ENCODE measurements at regions not wholly inside any gene's neighbourhood (a gene's known extent, or its start where the extent isn't known, plus 50 kb on each side); places are given as distances from the start of the nearest gene placed in this dataset. TPM values are rescaled to one million over a fixed set of nuclear protein-coding genes. Genes with fewer than 3 reads are reported as not detected.

DNA sequence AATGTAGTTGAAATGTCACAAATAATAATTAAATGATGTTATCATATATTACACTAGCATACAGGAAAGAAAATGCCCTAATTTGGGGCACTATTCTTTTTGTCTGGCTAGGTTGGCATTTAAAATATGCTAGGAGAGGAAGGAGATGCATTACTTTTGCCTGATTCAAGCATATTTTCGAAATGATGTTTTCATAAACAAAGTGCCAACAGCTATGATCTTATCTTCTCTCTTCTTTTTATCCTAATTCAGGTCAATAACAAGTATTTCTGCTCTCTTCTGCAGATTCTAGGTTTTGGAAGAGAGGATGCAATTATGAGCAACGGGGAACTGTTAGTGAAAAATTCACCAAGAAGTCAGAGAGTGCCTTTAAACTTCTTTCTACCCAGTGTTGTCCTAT, 55.8 kb upstream of the NR2F2 start:
- H2BK120ac ChIP-seq (ENCODE audit: low read depth, low read length), result no peak overlapping the region
- H2BK15ac ChIP-seq (replicated peaks; ENCODE audit: low read depth), result no peak overlapping the region
- no peaks in the 10 kb centered on the region for H3K79me2 ChIP-seq (ENCODE audit: control insufficient read depth, insufficient read depth, low read length)
- H3K4me2 ChIP-seq (ENCODE audit: low read length), result no peak overlapping the region
- no peak overlapping the region for H3K9ac ChIP-seq (ENCODE audit: low read length)
- no peak overlapping the region for H4K8ac ChIP-seq (ENCODE audit: low read depth, low read length)
- no peaks in the 10 kb centered on the region for H3K27me3 ChIP-seq (ENCODE audit: insufficient read depth, low read length, poor library complexity)
- no peak overlapping the region for H3K23ac ChIP-seq (ENCODE audit: low read length)
- no peak overlapping the region for H4K5ac ChIP-seq (ENCODE audit: low read length)
- H2BK5ac ChIP-seq (ENCODE audit: low read length), result no peak overlapping the region
- no peak overlapping the region for H3K4me3 ChIP-seq (ENCODE audit: low read length)
- H3K4me1 ChIP-seq (ENCODE audit: control insufficient read depth, low read depth, low read length), result no peaks in the 10 kb centered on the region
- no peak overlapping the region for H2AK5ac ChIP-seq (ENCODE audit: low read length)
- no peaks in the 10 kb centered on the region for H3K79me1 ChIP-seq (ENCODE audit: low read length)
- no peak overlapping the region for H3K27ac ChIP-seq (ENCODE audit: low read depth, low read length)
- no peak overlapping the region for H3K4ac ChIP-seq (ENCODE audit: low read depth, low read length)
- no peak overlapping the region for H3K18ac ChIP-seq (ENCODE audit: low read length)
- H3K36me3 ChIP-seq (ENCODE audit: control insufficient read depth, insufficient read depth, low read length), result no peaks in the 10 kb centered on the region
- no peak for DNase-seq
- H3K56ac ChIP-seq (ENCODE audit: low read length), result no peak overlapping the region
- WGBS (ENCODE audit: extremely low coverage, insufficient coverage, low lambda C conversion rate), result no CpG with 5 or more reads among the region's 2 CpGs

GRCh38 chr15:96276438-96277210, 53.9 kb upstream of the NR2F2 start:
- no peak overlapping the region for H3K4me3 ChIP-seq (ENCODE audit: low read length)
- no peaks in the 10 kb centered on the region for H3K36me3 ChIP-seq (ENCODE audit: control insufficient read depth, insufficient read depth, low read length)
- no peak overlapping the region for H3K56ac ChIP-seq (ENCODE audit: low read length)
- no peak overlapping the region for H3K18ac ChIP-seq (ENCODE audit: low read length)
- no peak overlapping the region for H3K9ac ChIP-seq (ENCODE audit: low read length)
- H3K79me1 ChIP-seq (ENCODE audit: low read length), result no peaks in the 10 kb centered on the region
- no peak for DNase-seq
- H3K4me2 ChIP-seq (ENCODE audit: low read length), result no peak overlapping the region
- H4K8ac ChIP-seq (ENCODE audit: low read depth, low read length), result no peak overlapping the region
- H3K27me3 ChIP-seq (ENCODE audit: insufficient read depth, low read length, poor library complexity), result no peaks in the 10 kb centered on the region
- no peak overlapping the region for H3K23ac ChIP-seq (ENCODE audit: low read length)
- no peak overlapping the region for H3K27ac ChIP-seq (ENCODE audit: low read depth, low read length)
- WGBS (ENCODE audit: extremely low coverage, insufficient coverage, low lambda C conversion rate), result 100% methylated on average over 1 of the region's 4 CpGs
- no peaks in the 10 kb centered on the region for H3K4me1 ChIP-seq (ENCODE audit: control insufficient read depth, low read depth, low read length)
- H4K5ac ChIP-seq (ENCODE audit: low read length), result no peak overlapping the region
- H3K79me2 ChIP-seq (ENCODE audit: control insufficient read depth, insufficient read depth, low read length), result no peaks in the 10 kb centered on the region
- H2BK120ac ChIP-seq (ENCODE audit: low read depth, low read length), result no peak overlapping the region
- H3K4ac ChIP-seq (ENCODE audit: low read depth, low read length), result no peak overlapping the region
- no peak overlapping the region for H2AK5ac ChIP-seq (ENCODE audit: low read length)
- no peak overlapping the region for H2BK5ac ChIP-seq (ENCODE audit: low read length)
- no peak overlapping the region for H2BK15ac ChIP-seq (replicated peaks; ENCODE audit: low read depth)

Small RNA genes in the stretch of these regions (small RNA-seq; reads per million reads assigned to genes)
- not detected for gene AC012409.4 (ENCODE audit: insufficient read depth)
- not detected for gene RNU2-3P (ENCODE audit: insufficient read depth)
